ENCODE measurements at regions not wholly inside any gene's neighbourhood (a gene's known extent, or its start where the extent isn't known, plus 50 kb on each side); places are given as distances from the start of the nearest gene placed in this dataset.
"Not testable (repeated sequence)": the region's sequence is repeated elsewhere in the genome, so short reads cannot be mapped to it uniquely, and the experiment has no call there.

DNA sequence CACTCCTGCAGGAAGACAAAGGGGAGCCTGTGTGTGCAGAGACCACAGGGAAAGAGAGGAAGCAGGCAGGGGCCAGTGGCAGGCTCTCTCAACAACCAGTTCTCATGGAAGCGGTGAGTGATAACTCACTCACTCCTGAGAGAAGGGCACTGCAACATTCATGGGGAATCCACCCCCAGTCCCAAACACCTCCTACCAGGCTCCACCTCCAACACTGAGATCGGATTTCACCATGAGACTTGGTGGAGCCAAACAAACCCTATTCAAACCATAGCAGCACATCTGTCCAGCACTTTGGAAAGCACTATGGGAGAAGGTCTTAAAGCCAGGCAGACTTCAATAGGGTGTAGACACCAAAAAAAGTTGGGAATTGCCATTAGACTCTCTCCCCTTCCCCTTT lies 345.7 kb upstream of the SPRED2 start:
- no peak overlapping the region for H3K4me3 ChIP-seq
- in situ Hi-C loops (cut with MboI; ENCODE audit: low sequenced_read_pairs), result no loop called here
- DNase-seq (ENCODE audit: low spot score in 2 of 2), result no peak
- H3K36me3 ChIP-seq (replicated peaks), result no peaks in the 10 kb centered on the region
- H3K27me3 ChIP-seq (ENCODE audit: low read depth), result peaks cover 6% of the 10 kb centered on the region; the same call in 1 of the 2 replicates
- no peaks in the 10 kb centered on the region for H3K4me1 ChIP-seq
- no peaks in the 10 kb centered on the region for H3K9me3 ChIP-seq

DNA sequence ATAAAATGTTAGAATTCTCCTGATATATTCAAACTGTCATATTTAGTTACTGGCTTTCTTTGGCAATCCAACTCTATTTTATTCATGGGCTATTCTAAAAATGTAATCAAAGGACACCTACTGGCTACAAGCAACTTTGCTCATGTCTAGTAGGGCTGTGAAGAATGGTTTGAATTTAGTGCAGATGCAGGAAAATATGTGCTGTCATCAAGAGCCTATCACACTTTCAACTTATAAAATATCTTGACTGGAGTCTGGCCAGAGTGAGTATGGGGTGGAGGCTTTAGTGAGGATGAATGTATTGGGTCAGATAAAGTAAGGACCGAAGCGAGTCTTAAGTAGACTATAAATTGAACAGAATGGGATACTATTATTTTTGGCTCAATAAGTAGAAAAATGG lies 343.4 kb upstream of the SPRED2 start:
- Histone ChIP-seq H3K9me3 (no peaks in the 10 kb centered on the region), H3K4me1 (no peaks in the 10 kb centered on the region), H3K36me3 (replicated peaks) (no peaks in the 10 kb centered on the region), H3K27me3 (ENCODE audit: low read depth) (peaks cover 6% of the 10 kb centered on the region; the same call in 1 of the 2 replicates), H3K4me3 (no peak overlapping the region)
- in situ Hi-C loops (cut with MboI; ENCODE audit: low sequenced_read_pairs), result no loop called here
- DNase-seq (ENCODE audit: low spot score in 2 of 2), result no peak

DNA sequence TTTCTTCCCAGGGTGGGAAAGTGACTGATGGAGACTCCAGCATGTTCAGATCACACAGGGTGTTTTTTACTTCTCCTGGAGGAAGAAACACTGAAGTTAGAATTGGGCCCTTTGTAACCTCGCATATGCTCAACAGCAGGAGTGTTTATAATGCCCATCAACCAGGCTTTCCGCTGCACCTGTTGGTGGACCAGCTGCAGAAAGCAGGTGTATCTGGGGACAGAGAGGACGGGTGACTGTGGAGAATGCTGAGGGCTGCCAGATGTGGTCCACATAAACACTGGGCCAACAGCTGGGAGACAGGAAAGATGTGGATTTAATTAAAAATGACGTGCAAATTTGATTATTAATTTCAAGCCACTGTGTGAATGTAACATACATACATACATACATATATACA lies 335.5 kb upstream of the SPRED2 start:
- Histone ChIP-seq H3K4me3 (no peak overlapping the region), H3K4me1 (no peaks in the 10 kb centered on the region), H3K36me3 (replicated peaks) (no peaks in the 10 kb centered on the region), H3K27me3 (ENCODE audit: low read depth) (no peaks in the 10 kb centered on the region; the same call in 1 of the 2 replicates), H3K9me3 (no peaks in the 10 kb centered on the region)
- in situ Hi-C loops (cut with MboI; ENCODE audit: low sequenced_read_pairs), result no loop called here
- DNase-seq (ENCODE audit: low spot score in 2 of 2), result no peak

DNA sequence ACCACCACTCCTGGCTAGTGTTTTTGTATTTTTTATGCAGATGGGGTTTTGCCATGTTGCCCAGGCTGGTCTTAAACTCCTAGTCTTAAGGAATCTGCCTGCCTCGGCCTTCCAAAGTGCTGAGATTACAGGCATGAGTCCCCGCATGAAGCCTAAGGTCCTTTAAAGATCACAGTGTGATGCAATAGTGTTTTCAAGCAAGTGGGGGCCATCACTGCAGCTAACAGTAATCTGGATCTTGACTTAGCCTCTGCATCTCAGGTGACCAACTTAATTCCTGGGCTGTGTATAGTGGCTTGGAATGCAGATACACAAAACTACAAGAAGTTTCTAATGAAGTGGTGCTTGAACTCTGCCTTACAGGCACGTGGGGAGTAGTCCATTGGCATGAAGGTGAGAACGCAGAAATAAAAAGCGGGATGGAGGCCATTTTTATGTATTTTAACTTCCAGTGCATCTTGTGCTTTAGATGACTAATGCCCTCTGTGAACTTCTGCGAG lies 334.4 kb upstream of the SPRED2 start:
- Histone ChIP-seq H3K27me3 (ENCODE audit: low read depth) (no peaks in the 10 kb centered on the region; the same call in 1 of the 2 replicates), H3K9me3 (no peaks in the 10 kb centered on the region), H3K36me3 (replicated peaks) (no peaks in the 10 kb centered on the region), H3K4me3 (no peak overlapping the region), H3K4me1 (no peaks in the 10 kb centered on the region)
- DNase-seq (ENCODE audit: low spot score in 2 of 2), result no peak
- in situ Hi-C loops (cut with MboI; ENCODE audit: low sequenced_read_pairs), result no loop called here

DNA sequence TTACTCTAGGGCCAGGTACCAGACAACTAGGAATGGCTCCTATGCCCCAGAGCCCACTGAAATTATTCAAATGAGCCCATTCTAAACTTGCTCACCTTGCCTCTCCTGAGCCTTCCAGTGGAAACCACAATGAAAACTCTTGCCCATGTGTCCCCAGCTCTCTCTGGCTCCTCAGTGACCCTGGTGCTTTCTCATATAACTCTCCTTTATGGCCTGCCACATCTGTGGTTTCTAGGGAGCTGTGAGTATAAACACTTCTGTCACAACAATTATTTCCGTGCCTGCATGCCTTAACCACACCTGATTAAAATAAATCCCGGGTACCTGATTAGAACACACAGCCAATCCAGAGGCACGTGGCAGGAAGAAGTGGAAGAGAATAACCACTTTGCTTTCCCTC lies 333.0 kb upstream of the SPRED2 start:
- no peak overlapping the region for H3K4me3 ChIP-seq
- no peaks in the 10 kb centered on the region for H3K4me1 ChIP-seq
- H3K27me3 ChIP-seq (ENCODE audit: low read depth), result no peaks in the 10 kb centered on the region; the same call in 1 of the 2 replicates
- H3K9me3 ChIP-seq, result no peaks in the 10 kb centered on the region
- no peak for DNase-seq (ENCODE audit: low spot score in 2 of 2)
- in situ Hi-C loops (cut with MboI; ENCODE audit: low sequenced_read_pairs), result no loop called here
- no peaks in the 10 kb centered on the region for H3K36me3 ChIP-seq (replicated peaks)

DNA sequence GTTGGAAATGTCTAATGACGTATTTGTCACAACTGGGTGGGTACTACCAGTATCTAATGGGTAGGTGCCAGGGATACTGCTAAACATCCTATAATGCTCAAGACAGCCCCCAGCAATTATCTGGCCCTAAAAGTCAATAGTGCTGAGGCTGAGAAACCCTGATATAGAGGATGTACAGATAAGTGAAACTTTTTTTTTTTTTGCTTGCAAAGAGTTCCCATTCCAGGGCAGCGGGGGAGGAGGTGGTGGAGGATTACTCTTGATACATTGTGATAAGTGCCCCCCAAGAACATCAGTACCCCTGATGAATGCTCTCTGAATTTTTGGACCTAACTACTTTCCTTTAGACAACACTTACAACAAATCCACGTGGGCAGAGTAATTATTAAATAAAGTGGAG lies 329.7 kb upstream of the SPRED2 start:
- in situ Hi-C loops (cut with MboI; ENCODE audit: low sequenced_read_pairs), result no loop called here
- no peak for DNase-seq (ENCODE audit: low spot score in 2 of 2)
- H3K27me3 ChIP-seq (ENCODE audit: low read depth), result no peaks in the 10 kb centered on the region; the same call in 1 of the 2 replicates
- no peaks in the 10 kb centered on the region for H3K4me1 ChIP-seq
- no peaks in the 10 kb centered on the region for H3K9me3 ChIP-seq
- no peaks in the 10 kb centered on the region for H3K36me3 ChIP-seq (replicated peaks)
- no peak overlapping the region for H3K4me3 ChIP-seq

DNA sequence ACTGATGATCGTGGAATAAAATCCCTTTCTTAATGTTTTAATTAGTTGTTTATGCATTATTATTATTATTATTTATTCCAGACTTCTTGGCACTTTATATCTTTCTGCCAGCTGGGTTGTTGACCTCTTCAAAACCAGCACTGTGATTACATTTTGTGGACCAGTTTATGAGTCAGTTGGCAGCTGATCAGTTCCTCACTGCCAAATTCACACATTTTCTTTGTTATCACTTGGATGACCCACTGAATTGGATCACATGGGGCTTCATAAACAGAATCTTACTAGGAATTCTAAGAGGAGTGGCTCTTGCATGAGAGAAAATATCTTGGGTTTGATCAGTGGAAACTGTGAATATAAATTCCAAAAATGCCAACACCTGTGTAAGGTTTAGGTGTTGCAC lies 321.8 kb upstream of the SPRED2 start:
- Histone ChIP-seq H3K36me3 (replicated peaks) (no peaks in the 10 kb centered on the region), H3K27me3 (ENCODE audit: low read depth) (no peaks in the 10 kb centered on the region), H3K4me1 (no peaks in the 10 kb centered on the region), H3K4me3 (no peak overlapping the region), H3K9me3 (no peaks in the 10 kb centered on the region)
- in situ Hi-C loops (cut with MboI; ENCODE audit: low sequenced_read_pairs), result no loop called here
- DNase-seq (ENCODE audit: low spot score in 2 of 2), result no peak

DNA sequence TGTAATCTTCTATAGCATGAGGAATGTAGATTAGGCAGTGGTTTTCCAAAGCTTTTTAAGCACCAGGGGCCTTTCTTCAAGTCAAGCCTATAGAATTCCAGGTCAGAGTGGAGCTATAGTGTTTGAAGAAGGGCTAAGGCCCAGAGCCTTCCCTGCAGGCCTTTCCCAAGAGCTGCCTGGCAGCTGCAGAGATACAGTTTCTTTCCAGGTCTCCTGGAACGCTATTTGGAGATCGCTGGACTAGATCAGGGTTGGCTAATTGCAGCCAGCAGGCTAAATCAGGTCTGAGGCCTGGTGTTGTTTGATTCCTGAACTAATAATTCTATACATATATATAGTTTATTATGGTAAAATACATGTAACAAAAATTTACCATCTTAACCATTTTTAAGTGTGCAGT lies 319.0 kb upstream of the SPRED2 start:
- in situ Hi-C loops (cut with MboI; ENCODE audit: low sequenced_read_pairs), result no loop called here

DNA sequence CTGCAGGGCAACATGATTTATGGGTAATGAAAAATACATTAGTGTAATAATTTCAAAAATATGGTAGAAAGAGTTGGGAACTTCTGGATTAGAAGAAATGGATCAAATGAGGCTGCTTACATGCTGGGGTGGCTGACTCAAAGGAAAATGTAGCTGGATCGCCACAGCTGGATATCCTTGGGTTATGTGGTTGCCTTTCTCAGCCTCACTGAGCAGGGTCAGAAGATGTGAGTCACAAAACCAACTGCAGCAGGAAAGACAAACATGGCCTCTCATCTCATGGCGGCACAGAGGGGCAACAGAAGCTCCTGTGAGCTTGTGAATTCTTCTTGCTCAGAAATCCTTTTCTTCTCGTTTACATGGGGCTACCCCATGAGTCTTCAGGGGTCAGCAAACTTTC lies 317.1 kb upstream of the SPRED2 start:
- in situ Hi-C loops (cut with MboI; ENCODE audit: low sequenced_read_pairs), result no loop called here
- no peak for DNase-seq (ENCODE audit: low spot score in 2 of 2)
- Histone ChIP-seq H3K36me3 (replicated peaks) (no peaks in the 10 kb centered on the region), H3K9me3 (no peaks in the 10 kb centered on the region), H3K4me1 (no peaks in the 10 kb centered on the region), H3K27me3 (ENCODE audit: low read depth) (no peaks in the 10 kb centered on the region), H3K4me3 (no peak overlapping the region)

More for the DNA sequence above, 319.0 kb upstream of the SPRED2 start:
- Histone ChIP-seq H3K27me3 (ENCODE audit: low read depth) (no peaks in the 10 kb centered on the region), H3K4me3 (no peak overlapping the region), H3K36me3 (replicated peaks) (no peaks in the 10 kb centered on the region), H3K4me1 (no peaks in the 10 kb centered on the region), H3K9me3 (no peaks in the 10 kb centered on the region)
- DNase-seq (ENCODE audit: low spot score in 2 of 2), result no peak

DNA sequence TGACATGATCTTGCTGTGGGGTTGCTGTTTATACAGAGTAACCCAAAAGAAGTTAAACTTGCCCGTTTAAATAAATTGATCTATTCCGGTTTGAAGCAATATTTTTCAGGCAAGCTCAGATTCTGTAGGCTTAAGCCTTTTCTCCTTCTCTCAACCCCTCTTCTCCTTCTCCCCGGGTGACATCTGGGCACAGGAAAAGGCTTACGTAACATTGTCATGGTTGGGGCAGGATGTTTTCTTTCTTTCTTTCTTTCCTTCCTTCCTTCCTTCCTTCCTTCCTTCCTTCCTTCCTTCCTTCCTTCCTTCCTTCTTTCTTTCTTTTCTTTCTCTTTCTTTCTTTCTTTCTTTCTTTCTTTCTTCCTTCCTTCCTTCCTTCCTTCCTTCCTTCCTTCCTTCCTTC lies 315.5 kb upstream of the SPRED2 start:
- in situ Hi-C loops (cut with MboI; ENCODE audit: low sequenced_read_pairs); H3K27me3 ChIP-seq (ENCODE audit: low read depth); H3K4me1 ChIP-seq; H3K4me3 ChIP-seq; H3K9me3 ChIP-seq; H3K36me3 ChIP-seq (replicated peaks); DNase-seq (ENCODE audit: low spot score in 2 of 2): not testable (repeated sequence)

DNA sequence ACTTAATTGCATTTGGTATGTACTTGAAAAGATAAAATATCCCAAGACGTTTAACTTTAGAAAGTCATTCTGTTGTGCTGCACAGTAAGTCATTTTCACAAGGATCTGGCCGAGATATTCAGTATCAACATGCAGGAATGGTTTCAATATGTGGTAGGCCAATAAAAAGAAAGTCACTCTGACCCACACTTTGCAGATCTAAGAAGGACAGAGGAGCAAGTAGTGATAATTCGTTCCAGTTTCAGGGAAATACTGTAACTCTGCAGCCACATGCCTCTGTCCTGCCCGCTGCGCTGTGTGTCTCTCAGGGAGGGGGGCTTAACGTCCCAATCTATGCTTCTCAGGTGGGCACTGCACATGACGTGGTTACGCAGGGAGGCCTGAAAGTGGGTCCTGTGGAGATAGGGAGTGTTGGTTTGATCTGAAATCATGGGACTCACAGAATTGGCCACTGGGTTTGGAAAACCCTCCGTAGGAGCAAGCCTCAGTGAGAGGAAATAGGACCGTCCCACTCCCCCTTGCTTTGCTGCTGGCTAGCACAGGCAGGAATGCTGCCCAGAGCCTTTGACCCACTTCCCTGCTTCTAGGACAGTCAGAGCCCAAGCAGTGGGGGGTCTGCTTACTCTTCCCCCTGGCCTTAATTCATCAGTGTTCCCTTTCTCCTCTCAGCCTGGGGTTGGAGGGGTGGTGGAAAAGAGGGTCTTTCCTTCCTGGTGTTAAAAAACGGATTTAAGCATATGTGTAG lies 314.7 kb upstream of the SPRED2 start:
- H3K27me3 ChIP-seq (ENCODE audit: low read depth), result 0 out of 2 replicates have a peak, but pooled peaks cover 4% of the 10 kb centered on the region
- H3K36me3 ChIP-seq (replicated peaks), result no peaks in the 10 kb centered on the region
- H3K4me1 ChIP-seq, result no peaks in the 10 kb centered on the region
- H3K9me3 ChIP-seq, result no peaks in the 10 kb centered on the region
- no peak for DNase-seq (ENCODE audit: low spot score in 2 of 2)
- in situ Hi-C loops (cut with MboI; ENCODE audit: low sequenced_read_pairs), result no loop called here
- no peak overlapping the region for H3K4me3 ChIP-seq

DNA sequence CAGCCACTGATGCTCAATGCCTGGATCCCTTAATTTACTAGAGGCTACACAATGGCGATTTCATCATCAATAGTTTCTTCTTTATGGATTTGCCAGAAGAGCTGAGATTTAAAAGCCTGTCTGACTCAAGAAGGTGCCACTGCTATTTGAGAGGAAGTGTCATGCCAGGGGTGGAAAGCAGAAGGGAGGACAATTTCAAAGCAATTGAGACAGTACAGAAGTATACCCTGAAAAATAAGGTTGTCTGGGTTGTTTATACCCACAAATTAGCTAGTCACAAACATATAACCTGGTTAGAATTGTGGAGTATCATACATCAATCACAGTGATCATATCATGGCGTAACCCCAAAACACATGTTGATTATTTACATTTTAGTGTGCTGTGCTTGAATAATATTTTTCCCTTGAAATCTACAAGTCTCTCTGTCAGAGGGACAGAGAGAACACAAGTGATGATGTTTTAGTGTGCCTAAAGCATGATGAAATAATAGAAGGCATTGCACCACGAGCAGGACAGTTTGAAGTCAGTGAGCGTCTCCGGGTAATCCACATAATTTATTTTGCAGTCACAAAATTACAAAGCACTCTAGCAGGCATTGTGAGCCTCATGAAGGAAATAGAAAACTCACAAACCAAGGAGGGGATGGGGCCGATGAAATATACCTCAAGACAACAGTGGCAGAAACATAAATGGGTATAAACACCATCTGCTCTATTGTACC lies 312.2 kb upstream of the SPRED2 start:
- Histone ChIP-seq H3K4me1 (no peaks in the 10 kb centered on the region), H3K4me3 (no peak overlapping the region), H3K36me3 (replicated peaks) (no peaks in the 10 kb centered on the region), H3K27me3 (ENCODE audit: low read depth) (peaks cover 6% of the 10 kb centered on the region), H3K9me3 (no peaks in the 10 kb centered on the region)
- in situ Hi-C loops (cut with MboI; ENCODE audit: low sequenced_read_pairs), result no loop called here
- DNase-seq (ENCODE audit: low spot score in 2 of 2), result no peak

DNA sequence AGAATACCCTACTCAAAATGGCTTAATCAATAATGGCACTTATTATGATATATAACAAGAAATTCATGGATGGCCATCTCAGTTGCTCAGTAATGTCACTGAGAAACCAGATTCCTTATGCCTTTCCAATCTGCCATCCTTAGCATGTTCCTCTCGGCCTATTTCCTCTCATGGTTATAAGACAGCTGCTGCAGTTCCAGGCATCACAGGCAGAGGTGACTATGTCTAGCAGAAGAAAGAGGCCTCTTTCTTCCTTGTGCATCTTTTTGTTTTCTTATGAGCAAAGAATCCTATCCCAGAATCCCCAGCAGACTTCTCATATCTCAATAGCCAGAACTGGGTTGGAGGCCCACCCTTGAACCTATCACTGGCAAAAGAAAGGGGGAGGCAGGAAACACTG lies 310.6 kb upstream of the SPRED2 start:
- in situ Hi-C loops (cut with MboI; ENCODE audit: low sequenced_read_pairs), result no loop called here
- Histone ChIP-seq H3K36me3 (replicated peaks) (no peaks in the 10 kb centered on the region), H3K4me1 (no peaks in the 10 kb centered on the region), H3K27me3 (ENCODE audit: low read depth) (peaks cover 8% of the 10 kb centered on the region), H3K9me3 (no peaks in the 10 kb centered on the region), H3K4me3 (no peak overlapping the region)
- no peak for DNase-seq (ENCODE audit: low spot score in 2 of 2)

DNA sequence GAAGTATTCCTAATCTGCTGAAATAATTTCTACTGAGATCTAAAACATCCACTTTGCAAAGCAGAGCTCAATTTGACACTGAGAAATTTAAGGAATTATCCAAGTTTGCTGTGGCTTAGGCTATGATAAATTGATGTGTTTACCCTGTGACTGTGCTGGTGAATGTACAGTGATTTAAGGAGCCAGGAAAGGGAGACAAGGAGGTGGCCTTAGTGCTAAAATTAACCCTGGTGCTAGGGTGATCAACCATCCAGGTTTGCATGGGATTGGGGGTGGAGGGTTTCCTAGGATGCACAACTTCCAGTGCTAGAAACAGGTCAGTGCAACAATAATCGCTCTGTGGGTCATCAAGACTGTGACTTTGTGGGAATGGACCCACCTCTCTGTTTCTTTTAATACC lies 307.5 kb upstream of the SPRED2 start:
- no peak overlapping the region for H3K4me3 ChIP-seq
- in situ Hi-C loops (cut with MboI; ENCODE audit: low sequenced_read_pairs), result no loop called here
- no peak for DNase-seq (ENCODE audit: low spot score in 2 of 2)
- H3K4me1 ChIP-seq, result no peaks in the 10 kb centered on the region
- no peaks in the 10 kb centered on the region for H3K36me3 ChIP-seq (replicated peaks)
- H3K27me3 ChIP-seq (ENCODE audit: low read depth), result peaks cover 8% of the 10 kb centered on the region
- H3K9me3 ChIP-seq, result no peaks in the 10 kb centered on the region
